ENCODE measurements at regions not wholly inside any gene's neighbourhood (a gene's known extent, or its start where the extent isn't known, plus 50 kb on each side); places are given as distances from the start of the nearest gene placed in this dataset.

GRCh38 chr6:81495999-81496398 lies 256.5 kb downstream of the TENT5A start:
- FAIRE-seq: no peak
- DNase-seq (ENCODE audit: insufficient read length): no peak
- TF ChIP-seq POLR2A (IDR thresholded peaks at IDR 0.05; ENCODE audit: low read depth, low read length) (no peak), TAF1 (IDR thresholded peaks at IDR 0.05; ENCODE audit: borderline replicate concordance, low read depth, low read length) (no peak), POLR2AphosphoS5 (IDR thresholded peaks at IDR 0.05; ENCODE audit: low read depth, low read length) (no peak)

- no peak for TF ChIP-seq POLR2A (IDR thresholded peaks at IDR 0.05; ENCODE audit: low read depth, low read length)
- TF ChIP-seq POLR2AphosphoS5 (IDR thresholded peaks at IDR 0.05; ENCODE audit: low read depth, low read length): no peak
- TF ChIP-seq TAF1 (IDR thresholded peaks at IDR 0.05; ENCODE audit: borderline replicate concordance, low read depth, low read length): no peak
- DNase-seq (ENCODE audit: insufficient read length) (no peak), FAIRE-seq (no peak)
Measured at GRCh38 chr6:81491454-81492101, 260.9 kb downstream of the TENT5A start.

- DNase-seq (ENCODE audit: insufficient read length) (no peak), FAIRE-seq (no peak)
- TF ChIP-seq TAF1 (IDR thresholded peaks at IDR 0.05; ENCODE audit: borderline replicate concordance, low read depth, low read length) (no peak), POLR2AphosphoS5 (IDR thresholded peaks at IDR 0.05; ENCODE audit: low read depth, low read length) (no peak), POLR2A (IDR thresholded peaks at IDR 0.05; ENCODE audit: low read depth, low read length) (no peak)
Measured at GRCh38 chr6:81487489-81487888, 265.0 kb downstream of the TENT5A start.

- no peak for TF ChIP-seq TAF1 (IDR thresholded peaks at IDR 0.05; ENCODE audit: borderline replicate concordance, low read depth, low read length)
- no peak for TF ChIP-seq POLR2A (IDR thresholded peaks at IDR 0.05; ENCODE audit: low read depth, low read length)
- no peak for TF ChIP-seq POLR2AphosphoS5 (IDR thresholded peaks at IDR 0.05; ENCODE audit: low read depth, low read length)
- DNase-seq (ENCODE audit: insufficient read length) (no peak), FAIRE-seq (no peak)
Measured at GRCh38 chr6:81486234-81486633, 266.2 kb downstream of the TENT5A start.

GRCh38 chr6:81485395-81485794 lies 267.1 kb downstream of the TENT5A start:
- DNase-seq (ENCODE audit: insufficient read length) (no peak), FAIRE-seq (no peak)
- TF ChIP-seq POLR2A (IDR thresholded peaks at IDR 0.05; ENCODE audit: low read depth, low read length): no peak
- TF ChIP-seq POLR2AphosphoS5 (IDR thresholded peaks at IDR 0.05; ENCODE audit: low read depth, low read length): no peak
- no peak for TF ChIP-seq TAF1 (IDR thresholded peaks at IDR 0.05; ENCODE audit: borderline replicate concordance, low read depth, low read length)

GRCh38 chr6:81484251-81484650 lies 268.2 kb downstream of the TENT5A start:
- no peak for FAIRE-seq
- TF ChIP-seq POLR2AphosphoS5 (IDR thresholded peaks at IDR 0.05; ENCODE audit: low read depth, low read length) (no peak), TAF1 (IDR thresholded peaks at IDR 0.05; ENCODE audit: borderline replicate concordance, low read depth, low read length) (no peak), POLR2A (IDR thresholded peaks at IDR 0.05; ENCODE audit: low read depth, low read length) (no peak)

GRCh38 chr6:81480139-81480538 lies 272.3 kb downstream of the TENT5A start:
- no peak for TF ChIP-seq TAF1 (IDR thresholded peaks at IDR 0.05; ENCODE audit: borderline replicate concordance, low read depth, low read length)
- no peak for TF ChIP-seq POLR2A (IDR thresholded peaks at IDR 0.05; ENCODE audit: low read depth, low read length)
- no peak for TF ChIP-seq POLR2AphosphoS5 (IDR thresholded peaks at IDR 0.05; ENCODE audit: low read depth, low read length)
- DNase-seq (ENCODE audit: insufficient read length): no peak
- FAIRE-seq: no peak

More at GRCh38 chr6:81484251-81484650, 268.2 kb downstream of the TENT5A start:
- no peak for DNase-seq (ENCODE audit: insufficient read length)

GRCh38 chr6:81476881-81477280 lies 275.6 kb downstream of the TENT5A start:
- DNase-seq (ENCODE audit: insufficient read length): no peak
- no peak for FAIRE-seq
- TF ChIP-seq POLR2A (IDR thresholded peaks at IDR 0.05; ENCODE audit: low read depth, low read length) (no peak), POLR2AphosphoS5 (IDR thresholded peaks at IDR 0.05; ENCODE audit: low read depth, low read length) (no peak), TAF1 (IDR thresholded peaks at IDR 0.05; ENCODE audit: borderline replicate concordance, low read depth, low read length) (no peak)

- FAIRE-seq: no peak
- TF ChIP-seq POLR2A (IDR thresholded peaks at IDR 0.05; ENCODE audit: low read depth, low read length) (no peak), POLR2AphosphoS5 (IDR thresholded peaks at IDR 0.05; ENCODE audit: low read depth, low read length) (no peak), TAF1 (IDR thresholded peaks at IDR 0.05; ENCODE audit: borderline replicate concordance, low read depth, low read length) (no peak)
- DNase-seq (ENCODE audit: insufficient read length): no peak
Measured at GRCh38 chr6:81475646-81476045, 276.8 kb downstream of the TENT5A start.

GRCh38 chr6:81465859-81466258 lies 286.6 kb downstream of the TENT5A start:
- DNase-seq (ENCODE audit: insufficient read length): no peak
- FAIRE-seq: no peak
- no peak for TF ChIP-seq POLR2AphosphoS5 (IDR thresholded peaks at IDR 0.05; ENCODE audit: low read depth, low read length)
- TF ChIP-seq POLR2A (IDR thresholded peaks at IDR 0.05; ENCODE audit: low read depth, low read length): no peak
- TF ChIP-seq TAF1 (IDR thresholded peaks at IDR 0.05; ENCODE audit: borderline replicate concordance, low read depth, low read length): no peak

GRCh38 chr6:81456416-81456815 lies 296.1 kb downstream of the TENT5A start:
- no peak for FAIRE-seq

GRCh38 chr6:81455641-81456040 lies 296.8 kb downstream of the TENT5A start:
- DNase-seq (ENCODE audit: insufficient read length) (no peak), FAIRE-seq (no peak)
- TF ChIP-seq POLR2A (IDR thresholded peaks at IDR 0.05; ENCODE audit: low read depth, low read length): no peak
- TF ChIP-seq POLR2AphosphoS5 (IDR thresholded peaks at IDR 0.05; ENCODE audit: low read depth, low read length): no peak
- TF ChIP-seq TAF1 (IDR thresholded peaks at IDR 0.05; ENCODE audit: borderline replicate concordance, low read depth, low read length): no peak

More at GRCh38 chr6:81456416-81456815, 296.1 kb downstream of the TENT5A start:
- DNase-seq (ENCODE audit: insufficient read length): no peak
- no peak for TF ChIP-seq POLR2AphosphoS5 (IDR thresholded peaks at IDR 0.05; ENCODE audit: low read depth, low read length)
- TF ChIP-seq POLR2A (IDR thresholded peaks at IDR 0.05; ENCODE audit: low read depth, low read length): no peak
- no peak for TF ChIP-seq TAF1 (IDR thresholded peaks at IDR 0.05; ENCODE audit: borderline replicate concordance, low read depth, low read length)
